A673 (cell line): ENCODE measurements at regions not wholly inside any gene's neighbourhood (a gene's known extent, or its start where the extent isn't known, plus 50 kb on each side); places are given as distances from the start of the nearest gene placed in this dataset.

ENCODE experiments used
- BruUV-seq: library from RNA; stranded (reverse); fragments of 400-500 nt; replicated peaks from 2 replicates; lab custom pipeline; 2021; lab: Mats Ljungman, UMichigan
- CTCF ChIA-PET: fragments of 300-600 bp; sonication (Branson Sonifier 250); formaldehyde crosslinking; loops from one replicate; lab custom pipeline; 2022; ENCODE audit warnings: antibody characterized with exemption; lab: Charles Lee
- POLR2A ChIA-PET: fragments of 300-600 bp; sonication (Branson Sonifier 250); formaldehyde crosslinking; loops from one replicate; lab custom pipeline; 2022; ENCODE audit warnings: antibody characterized with exemption; ENCODE audit not compliant: low non-redundant PET; lab: Charles Lee
- DNase-seq: peaks from one replicate; pipeline ENCODE4 v3.0.0-alpha.2; 2015; ENCODE audit warnings: low spot score
- H3K27ac ChIP-seq: fragments of 200-600 bp; sonication (generic); 2 replicates; pipeline ENCODE4 v1.5.1; 2016; ENCODE audit warnings: mixed run types, low read depth, mild to moderate bottlenecking, mixed read lengths, antibody characterized with exemption, low read length; ENCODE audit not compliant: poor library complexity, severe bottlenecking
- H3K27me3 ChIP-seq: fragments of 200-600 bp; sonication (generic); replicated peaks from 2 replicates; pipeline ENCODE4 v1.6.1; 2017; ENCODE audit warnings: mixed run types, low read depth, mild to moderate bottlenecking, mixed read lengths, antibody characterized with exemption, low read length; ENCODE audit not compliant: insufficient read depth, poor library complexity
- H3K36me3 ChIP-seq: fragments of 200-600 bp; sonication (generic); 2 replicates; pipeline ENCODE4 v1.6.1; 2016; ENCODE audit warnings: mixed run types, mild to moderate bottlenecking, mixed read lengths, antibody characterized with exemption, low read length; ENCODE audit not compliant: insufficient read depth, poor library complexity, severe bottlenecking
- H3K4me1 ChIP-seq: fragments of 200-600 bp; sonication (generic); 2 replicates; pipeline ENCODE4 v1.6.1; 2017; ENCODE audit warnings: mixed run types, mild to moderate bottlenecking, mixed read lengths, antibody characterized with exemption, low read length; ENCODE audit not compliant: insufficient read depth, poor library complexity, severe bottlenecking
- H3K4me3 ChIP-seq: fragments of 200-600 bp; sonication (generic); 2 replicates; pipeline ENCODE4 v1.5.1; 2016; ENCODE audit warnings: low read depth, mixed run types, mild to moderate bottlenecking, mixed read lengths, low read length; ENCODE audit not compliant: poor library complexity, severe bottlenecking
- H3K9me3 ChIP-seq: fragments of 200-600 bp; sonication (generic); 2 replicates; pipeline ENCODE4 v1.6.1; 2016; ENCODE audit warnings: mixed run types, low read depth, mild to moderate bottlenecking, mixed read lengths, antibody characterized with exemption, low read length; ENCODE audit not compliant: poor library complexity, severe bottlenecking
- EZH2 ChIP-seq: fragments of 200-600 bp; sonication (generic); IDR thresholded peaks from 2 replicates; pipeline ENCODE4 v1.6.1; 2017; ENCODE audit warnings: borderline replicate concordance, low read depth, mild to moderate bottlenecking, mixed read lengths, antibody characterized with exemption, low read length; ENCODE audit not compliant: poor library complexity, severe bottlenecking
- intact Hi-C: fragments of 100-400 bp; cut with micrococcal nuclease; formaldehyde crosslinking; loops from one replicate; pipeline ENCODE4 v1.10.0; 2022; ENCODE audit not compliant: unreplicated experiment
- TF ChIP-seq, protein P1 (sequence below): fragments of 300-800, 200-600 bp; sonication (generic); conservative IDR thresholded peaks from 2 replicates; pipeline ENCODE4 v1.5.1; 2017; ENCODE audit warnings: low read depth, mild to moderate bottlenecking, antibody characterized with exemption, low read length, moderate library complexity, mixed read lengths

DNA sequence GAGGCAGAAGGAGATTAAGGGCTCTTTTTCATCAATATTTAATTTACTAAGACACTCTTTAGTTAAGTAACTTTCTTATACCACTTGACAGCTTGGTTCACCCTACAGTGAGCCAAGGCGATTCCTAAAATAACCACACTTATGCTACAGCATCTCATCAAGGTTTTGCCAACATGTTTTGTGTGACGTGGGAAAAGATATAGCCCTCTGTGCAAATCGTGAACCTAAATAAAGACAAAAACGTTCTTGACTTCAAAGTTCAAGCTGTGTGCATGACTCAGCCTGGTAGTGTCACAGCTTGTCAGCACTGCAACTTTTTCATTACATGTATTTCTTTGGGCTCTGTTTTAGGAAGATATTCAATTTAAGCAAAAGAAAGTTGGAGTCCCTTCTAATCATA is 297.0 kb upstream of the EPHA3 start:
- ChIA-PET POLR2A (no interaction called here), CTCF (no interaction called here)
- no peak for TF ChIP-seq EZH2
- TF ChIP-seq, protein P1, sequence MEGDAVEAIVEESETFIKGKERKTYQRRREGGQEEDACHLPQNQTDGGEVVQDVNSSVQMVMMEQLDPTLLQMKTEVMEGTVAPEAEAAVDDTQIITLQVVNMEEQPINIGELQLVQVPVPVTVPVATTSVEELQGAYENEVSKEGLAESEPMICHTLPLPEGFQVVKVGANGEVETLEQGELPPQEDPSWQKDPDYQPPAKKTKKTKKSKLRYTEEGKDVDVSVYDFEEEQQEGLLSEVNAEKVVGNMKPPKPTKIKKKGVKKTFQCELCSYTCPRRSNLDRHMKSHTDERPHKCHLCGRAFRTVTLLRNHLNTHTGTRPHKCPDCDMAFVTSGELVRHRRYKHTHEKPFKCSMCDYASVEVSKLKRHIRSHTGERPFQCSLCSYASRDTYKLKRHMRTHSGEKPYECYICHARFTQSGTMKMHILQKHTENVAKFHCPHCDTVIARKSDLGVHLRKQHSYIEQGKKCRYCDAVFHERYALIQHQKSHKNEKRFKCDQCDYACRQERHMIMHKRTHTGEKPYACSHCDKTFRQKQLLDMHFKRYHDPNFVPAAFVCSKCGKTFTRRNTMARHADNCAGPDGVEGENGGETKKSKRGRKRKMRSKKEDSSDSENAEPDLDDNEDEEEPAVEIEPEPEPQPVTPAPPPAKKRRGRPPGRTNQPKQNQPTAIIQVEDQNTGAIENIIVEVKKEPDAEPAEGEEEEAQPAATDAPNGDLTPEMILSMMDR, result no peak
- Histone ChIP-seq H3K27me3 (no peaks in the 10 kb centered on the region), H3K36me3 (no peaks in the 10 kb centered on the region), H3K4me1 (peaks cover 18% of the 10 kb centered on the region), H3K27ac (no peak overlapping the region), H3K4me3 (no peak overlapping the region), H3K9me3 (no peaks in the 10 kb centered on the region)
- intact Hi-C loops, result no loop called here
- peak; percentile 18 for DNase-seq
- no TSS peak for BruUV-seq

DNA sequence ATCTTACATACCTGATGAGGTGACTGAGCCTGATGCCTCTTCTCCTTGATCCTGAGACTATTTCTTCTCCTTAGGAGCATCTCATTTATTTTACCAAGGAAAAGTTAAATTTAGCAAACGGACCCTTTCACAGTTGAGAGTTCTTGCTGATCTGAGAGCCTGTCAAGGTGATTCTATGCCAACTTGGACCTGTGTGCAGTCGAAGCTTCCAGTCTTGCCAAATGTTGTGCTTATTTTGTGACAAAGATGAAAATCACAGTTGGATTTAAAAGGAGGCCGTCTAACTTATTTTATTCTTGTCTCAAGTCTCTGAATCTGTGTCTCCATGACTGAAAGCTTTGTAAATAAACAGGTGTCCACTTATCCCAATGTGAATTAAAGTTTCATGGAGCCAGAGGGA is 296.3 kb upstream of the EPHA3 start:
- intact Hi-C loops, result no loop called here
- no TSS peak for BruUV-seq
- Histone ChIP-seq H3K27me3 (no peaks in the 10 kb centered on the region), H3K27ac (no peak overlapping the region), H3K36me3 (no peaks in the 10 kb centered on the region), H3K9me3 (no peaks in the 10 kb centered on the region), H3K4me1 (peaks cover 18% of the 10 kb centered on the region), H3K4me3 (no peak overlapping the region)
- TF ChIP-seq EZH2, result no peak
- TF ChIP-seq, protein P1, result no peak
- CTCF ChIA-PET, result no interaction called here
- POLR2A ChIA-PET, result no interaction called here
- no peak for DNase-seq

DNA sequence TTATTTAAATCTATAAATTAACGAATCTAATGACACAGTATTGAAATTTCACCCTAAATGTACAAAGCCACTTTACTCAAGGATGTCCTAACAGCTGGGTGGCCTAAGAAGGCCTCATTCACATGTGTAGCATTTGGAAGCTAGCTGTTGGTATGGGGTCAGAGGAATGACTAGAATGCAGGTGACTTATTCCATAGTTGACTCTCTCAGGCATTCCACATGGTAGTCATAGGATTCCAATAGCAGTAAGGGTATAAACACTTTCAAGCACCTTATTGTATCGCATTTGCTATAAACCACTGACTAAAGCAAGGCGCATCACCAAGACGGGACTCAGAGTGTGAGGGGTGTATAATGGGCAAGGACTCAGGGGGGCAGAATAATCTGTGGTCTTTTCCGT is 294.8 kb upstream of the EPHA3 start:
- no TSS peak for BruUV-seq
- H3K27me3 ChIP-seq, result no peaks in the 10 kb centered on the region
- POLR2A ChIA-PET, result no interaction called here
- no peak overlapping the region for H3K4me3 ChIP-seq
- intact Hi-C loops, result no loop called here
- TF ChIP-seq, protein P1, result no peak
- no peak for TF ChIP-seq EZH2
- H3K4me1 ChIP-seq, result peaks cover 11% of the 10 kb centered on the region
- H3K27ac ChIP-seq, result no peak overlapping the region
- DNase-seq, result no peak
- H3K36me3 ChIP-seq, result no peaks in the 10 kb centered on the region
- CTCF ChIA-PET, result no interaction called here
- no peaks in the 10 kb centered on the region for H3K9me3 ChIP-seq
